ENCODE measurements at regions not wholly inside any gene's neighbourhood (a gene's known extent, or its start where the extent isn't known, plus 50 kb on each side); places are given as distances from the start of the nearest gene placed in this dataset.

DNA sequence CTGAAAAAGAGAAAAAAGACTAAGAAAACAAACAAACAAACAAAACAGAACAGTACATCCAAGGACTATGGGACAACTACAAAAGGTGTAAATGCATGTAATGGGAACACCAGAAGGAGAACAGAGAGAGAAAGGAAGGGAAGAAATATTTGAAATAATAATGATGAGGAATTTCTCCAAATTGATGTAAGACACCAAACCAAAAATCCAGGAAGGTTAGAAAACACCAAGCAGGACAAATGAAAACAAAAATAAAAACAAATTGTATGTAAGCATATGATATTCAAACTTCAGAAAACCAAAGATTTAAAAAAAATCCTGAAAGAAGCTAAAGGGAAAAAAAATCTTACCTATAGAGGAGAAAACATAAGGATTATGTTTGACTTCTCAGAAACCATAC is 125.9 kb upstream of the ACTBL2 start:
- TF ChIP-seq, protein P1, sequence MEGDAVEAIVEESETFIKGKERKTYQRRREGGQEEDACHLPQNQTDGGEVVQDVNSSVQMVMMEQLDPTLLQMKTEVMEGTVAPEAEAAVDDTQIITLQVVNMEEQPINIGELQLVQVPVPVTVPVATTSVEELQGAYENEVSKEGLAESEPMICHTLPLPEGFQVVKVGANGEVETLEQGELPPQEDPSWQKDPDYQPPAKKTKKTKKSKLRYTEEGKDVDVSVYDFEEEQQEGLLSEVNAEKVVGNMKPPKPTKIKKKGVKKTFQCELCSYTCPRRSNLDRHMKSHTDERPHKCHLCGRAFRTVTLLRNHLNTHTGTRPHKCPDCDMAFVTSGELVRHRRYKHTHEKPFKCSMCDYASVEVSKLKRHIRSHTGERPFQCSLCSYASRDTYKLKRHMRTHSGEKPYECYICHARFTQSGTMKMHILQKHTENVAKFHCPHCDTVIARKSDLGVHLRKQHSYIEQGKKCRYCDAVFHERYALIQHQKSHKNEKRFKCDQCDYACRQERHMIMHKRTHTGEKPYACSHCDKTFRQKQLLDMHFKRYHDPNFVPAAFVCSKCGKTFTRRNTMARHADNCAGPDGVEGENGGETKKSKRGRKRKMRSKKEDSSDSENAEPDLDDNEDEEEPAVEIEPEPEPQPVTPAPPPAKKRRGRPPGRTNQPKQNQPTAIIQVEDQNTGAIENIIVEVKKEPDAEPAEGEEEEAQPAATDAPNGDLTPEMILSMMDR (IDR thresholded peaks at IDR 0.05), result no peak
- no peak for TF ChIP-seq POLR2A (IDR thresholded peaks at IDR 0.05)

All from breast epithelium (tissue), 3 donors.